ENCODE measurements at regions not wholly inside any gene's neighbourhood (a gene's known extent, or its start where the extent isn't known, plus 50 kb on each side); places are given as distances from the start of the nearest gene placed in this dataset.
"Not testable (repeated sequence)": the region's sequence is repeated elsewhere in the genome, so short reads cannot be mapped to it uniquely, and the experiment has no call there.

DNA sequence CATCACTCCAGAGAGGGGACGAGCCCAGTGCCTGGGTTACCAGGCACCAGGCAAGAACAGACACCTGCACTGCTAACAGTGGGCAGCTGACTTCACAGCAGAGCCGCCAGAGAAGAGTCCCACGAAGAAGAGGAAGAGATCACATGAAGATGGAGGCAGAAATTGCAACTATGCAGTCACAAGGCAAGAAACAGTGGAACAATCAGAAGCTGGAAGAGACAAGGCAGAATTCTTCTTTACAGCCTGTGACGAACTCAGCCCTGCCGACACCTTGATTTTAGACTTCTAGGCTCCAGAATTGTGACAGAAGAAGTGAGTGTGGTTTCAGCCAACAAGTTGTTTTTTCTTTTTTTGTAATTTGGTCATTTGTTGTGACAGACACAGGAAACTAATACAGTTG, 59.2 kb downstream of the IL12A start:
- DNase-seq: no peak

DNA sequence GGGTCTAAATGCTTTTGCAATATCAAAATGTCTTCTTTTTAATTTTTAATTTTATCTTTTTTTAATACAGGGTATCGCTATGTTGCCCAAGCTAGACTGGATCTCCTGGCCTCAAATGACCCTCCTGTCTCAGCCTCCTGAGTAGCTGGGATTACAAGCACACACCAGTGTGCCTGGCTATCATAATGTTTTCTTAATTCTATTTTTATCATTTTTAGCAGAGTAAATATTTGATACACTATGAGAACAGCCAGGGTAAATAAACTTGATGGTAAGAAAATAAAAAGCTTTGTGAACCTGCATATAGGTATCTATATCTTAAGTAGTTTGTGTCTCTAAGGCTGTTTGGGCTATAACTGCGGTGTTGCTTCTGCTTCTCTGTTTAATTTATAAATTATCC, 60.4 kb downstream of the IL12A start:
- no peak for DNase-seq

DNA sequence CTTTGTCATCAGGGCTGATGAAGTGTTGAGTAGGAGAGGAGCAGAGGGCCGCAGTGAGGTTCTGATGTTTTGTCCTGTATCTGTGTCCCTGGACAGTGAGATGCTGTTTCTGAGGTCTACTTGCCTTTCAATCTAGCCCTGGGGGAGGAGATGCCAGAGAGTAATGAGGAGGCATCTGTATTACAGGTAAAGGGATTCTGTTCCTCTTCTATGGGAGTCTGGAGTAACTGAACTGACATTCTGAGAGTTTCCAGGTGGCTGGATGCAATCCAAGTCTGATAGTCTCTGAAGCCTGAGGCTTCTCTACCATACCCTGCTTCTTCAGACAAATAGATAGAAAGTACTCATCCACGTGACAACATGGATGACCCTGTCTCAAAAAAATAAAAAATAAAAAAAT, 60.9 kb downstream of the IL12A start:
- no peak for DNase-seq

DNA sequence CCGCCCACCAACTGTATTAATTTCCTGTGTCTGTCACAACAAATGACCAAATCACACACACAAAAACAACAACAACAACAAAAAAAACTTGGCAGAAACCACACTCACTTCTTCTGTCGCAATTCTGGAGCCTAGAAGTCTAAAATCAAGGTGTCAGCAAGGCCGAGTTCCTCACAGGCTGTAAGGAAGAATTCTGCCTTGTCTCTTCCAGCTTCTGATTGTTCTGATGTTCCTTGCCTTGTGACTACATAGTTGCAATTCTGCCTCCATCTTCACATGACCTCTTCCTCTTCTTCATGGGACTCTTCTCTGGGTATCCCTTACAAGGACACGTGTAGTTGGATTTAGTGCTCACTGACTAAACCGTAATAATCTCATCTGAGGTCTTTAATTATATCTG, 61.4 kb downstream of the IL12A start:
- no peak for DNase-seq

DNA sequence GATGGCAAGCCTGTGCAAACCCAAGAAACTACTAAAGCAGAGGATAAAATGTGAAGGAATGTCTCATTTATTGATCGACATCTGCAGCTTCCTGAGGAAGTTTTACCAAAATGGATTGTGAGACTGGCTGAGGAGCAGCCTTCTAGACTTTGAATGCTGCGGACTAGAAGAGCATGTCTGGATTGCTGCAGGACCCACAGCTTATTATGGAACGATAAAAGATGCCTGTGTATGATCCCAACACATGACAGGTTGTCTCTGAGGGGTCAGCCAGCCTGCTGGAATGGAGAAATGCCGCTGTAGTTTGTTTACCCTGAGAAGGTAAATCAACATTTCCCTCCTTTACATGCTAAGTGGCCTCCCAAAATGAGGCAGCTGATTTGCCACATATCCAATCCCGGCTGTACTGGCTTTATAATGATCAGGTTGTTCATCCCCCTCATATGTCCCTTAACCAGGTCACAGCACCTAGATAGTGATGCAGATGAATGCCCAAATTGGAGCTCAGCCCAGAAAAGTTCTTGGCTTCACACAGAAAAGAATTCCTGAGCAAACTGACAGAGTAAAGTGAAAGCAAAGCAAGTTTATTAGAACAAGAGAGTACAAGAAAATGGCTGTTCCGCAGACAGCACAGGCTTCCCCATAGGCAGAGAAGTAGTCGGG, 63.9 kb downstream of the IL12A start:
- DNase-seq: no peak

DNA sequence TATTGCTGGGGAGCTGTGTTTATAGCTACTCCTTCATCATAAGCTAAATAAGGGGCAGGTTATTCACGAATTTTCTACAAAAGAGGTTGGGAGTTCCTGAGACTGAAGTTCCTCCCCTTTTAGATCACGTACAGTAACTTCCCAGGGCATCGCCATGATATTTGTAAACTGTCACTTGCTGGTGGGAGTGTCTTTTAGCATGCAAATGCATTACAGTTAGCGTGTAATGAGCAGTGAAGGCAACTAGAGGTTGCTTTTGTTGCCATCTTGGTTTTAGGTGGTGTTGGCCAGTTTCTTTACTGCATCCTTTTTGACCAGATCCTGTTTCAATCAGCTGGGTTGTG, 64.4 kb downstream of the IL12A start:
- DNase-seq: no peak

DNA sequence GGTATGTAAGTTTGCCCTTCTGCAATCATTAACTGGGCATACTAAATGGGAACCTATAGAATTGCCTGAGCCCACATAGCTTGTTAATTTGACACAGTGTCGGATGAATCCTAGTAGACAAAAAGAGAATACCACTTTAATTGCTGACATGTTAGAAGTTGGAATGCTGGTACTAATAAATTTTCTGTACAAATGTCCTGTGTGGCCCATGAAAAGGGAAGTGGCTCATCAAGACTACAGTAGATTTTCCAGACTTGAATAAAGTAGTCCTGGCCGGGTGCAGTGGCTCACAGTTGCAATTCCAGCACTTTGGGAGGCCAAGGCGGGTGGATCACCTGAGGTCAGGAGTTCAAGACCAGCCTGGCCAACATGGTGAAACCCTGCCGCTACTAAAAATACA, 66.2 kb downstream of the IL12A start:
- not testable (repeated sequence) for DNase-seq

DNA sequence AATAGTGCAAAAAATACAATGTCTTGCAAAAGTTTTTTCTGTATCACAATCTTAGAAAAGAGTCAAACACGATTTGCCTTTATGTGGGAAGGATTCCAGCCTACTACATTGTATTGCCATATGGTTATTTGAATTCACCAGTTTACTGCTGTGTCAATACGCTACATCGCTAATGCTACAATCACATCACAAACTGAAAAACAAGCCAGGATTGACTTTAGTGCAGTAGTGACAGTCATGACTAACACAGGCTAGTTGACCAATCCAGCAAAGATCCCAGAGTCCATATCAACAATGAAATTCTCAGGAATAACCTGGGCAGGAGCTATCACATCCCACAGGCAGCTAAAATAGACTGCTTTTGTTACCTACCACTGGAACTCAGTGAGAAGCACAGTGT, 67.0 kb downstream of the IL12A start:
- no peak for DNase-seq

DNA sequence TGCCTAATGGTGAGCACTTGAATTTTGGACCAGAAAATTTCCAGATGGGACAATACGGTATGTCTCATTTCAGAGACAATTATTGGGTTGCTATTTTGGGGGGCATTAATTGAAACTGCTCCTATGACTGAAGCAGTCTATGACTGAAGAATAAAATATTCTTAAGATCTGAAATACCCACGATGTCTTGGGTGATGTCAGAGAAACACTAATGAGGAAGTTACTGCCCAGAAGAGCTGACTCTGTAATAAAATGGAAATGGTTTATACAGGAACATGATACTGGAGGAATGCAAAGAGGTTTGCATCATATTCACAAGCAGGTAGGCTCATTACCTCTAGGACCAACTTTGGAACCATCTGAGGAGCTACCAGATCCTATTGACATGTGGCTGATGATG, 68.7 kb downstream of the IL12A start:
- DNase-seq: no peak

DNA sequence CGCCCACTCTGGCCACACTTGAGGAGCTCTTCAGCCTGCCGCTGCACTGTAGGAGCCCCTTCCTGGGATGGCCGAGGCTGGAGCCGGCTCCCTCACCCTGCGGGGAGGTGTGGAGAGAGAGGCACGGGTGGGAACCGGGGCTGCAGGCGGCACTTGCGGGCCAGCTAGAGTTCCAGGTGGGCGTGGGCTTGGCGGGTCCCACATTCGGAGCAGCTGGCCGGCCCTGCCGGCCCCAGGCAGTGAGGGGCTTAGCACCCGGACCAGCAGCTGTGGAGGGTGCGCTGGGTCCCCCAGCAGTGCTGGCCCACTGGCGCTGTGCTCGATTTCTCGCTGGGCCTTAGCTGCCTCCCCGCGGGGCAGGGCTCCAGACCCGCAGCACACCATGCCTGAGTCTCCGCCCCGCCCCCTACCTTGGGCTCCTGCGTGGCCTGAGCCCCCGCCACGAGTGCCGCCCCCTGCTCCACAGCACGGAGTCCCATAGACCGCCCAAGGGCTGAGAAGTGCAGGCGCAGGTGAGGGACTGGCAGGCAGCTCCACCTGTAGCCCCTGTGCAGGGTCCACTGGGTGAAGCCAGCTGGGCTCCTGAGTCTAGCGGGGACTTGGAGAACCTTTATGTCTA, 71.9 kb downstream of the IL12A start:
- DNase-seq: no peak

DNA sequence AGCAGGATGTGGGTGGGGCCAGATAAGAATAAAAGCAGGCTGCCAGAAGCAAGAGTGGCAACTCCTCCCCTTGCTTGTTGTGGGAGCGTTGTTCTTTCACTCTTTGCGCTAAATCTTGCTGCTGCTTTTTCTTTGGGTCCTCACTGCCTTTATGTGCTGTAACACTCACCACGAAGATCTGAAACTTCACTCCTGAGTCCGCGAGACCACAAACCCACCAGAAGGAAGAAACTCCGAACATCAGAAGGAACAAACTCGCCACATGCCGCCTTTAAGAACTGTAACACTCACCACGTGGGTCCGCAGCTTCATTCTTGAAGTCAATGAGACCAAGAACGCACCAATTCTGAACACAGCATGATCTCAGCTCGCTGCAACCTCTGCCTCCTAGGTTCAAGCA, 72.9 kb downstream of the IL12A start:
- DNase-seq: no peak

DNA sequence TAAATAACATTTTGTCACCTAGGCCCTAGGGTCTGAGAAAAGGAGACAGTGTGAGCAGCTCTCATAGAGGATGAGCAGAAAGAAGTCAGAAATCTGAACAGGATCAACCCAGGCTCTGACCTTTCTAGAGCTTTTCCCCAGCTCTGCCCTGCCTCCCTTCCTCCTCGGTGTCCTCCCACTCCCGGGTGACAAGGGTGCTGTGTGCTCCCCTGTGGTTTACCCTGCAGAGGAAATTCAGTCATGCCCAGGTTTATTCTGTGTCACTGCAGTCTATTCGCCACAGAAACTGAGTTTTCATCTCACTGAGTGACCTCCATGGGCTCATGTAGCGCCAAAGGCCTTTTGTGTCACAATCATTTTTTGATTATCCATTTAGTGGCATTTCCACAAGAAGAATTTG, 76.6 kb downstream of the IL12A start:
- no peak for DNase-seq

DNA sequence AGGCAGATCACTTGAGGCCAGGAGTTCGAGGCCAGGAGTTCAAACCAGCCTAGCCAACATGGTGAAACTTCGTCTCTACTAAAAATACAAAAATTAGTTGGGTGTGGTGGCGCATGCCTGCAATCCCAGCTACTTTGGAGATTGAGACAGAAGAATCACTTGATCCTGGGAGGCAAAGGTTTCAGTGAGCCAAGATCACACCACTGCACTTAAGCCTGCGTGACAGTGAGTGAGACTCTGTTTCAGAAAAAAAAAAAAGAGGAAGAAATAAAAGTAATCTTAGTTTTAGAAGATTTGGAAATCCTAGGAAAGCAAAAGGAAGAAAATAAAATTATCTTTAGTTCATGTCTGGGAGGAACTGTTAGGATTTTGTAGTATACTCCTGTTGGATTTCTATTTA, 77.2 kb downstream of the IL12A start:
- DNase-seq: no peak

DNA sequence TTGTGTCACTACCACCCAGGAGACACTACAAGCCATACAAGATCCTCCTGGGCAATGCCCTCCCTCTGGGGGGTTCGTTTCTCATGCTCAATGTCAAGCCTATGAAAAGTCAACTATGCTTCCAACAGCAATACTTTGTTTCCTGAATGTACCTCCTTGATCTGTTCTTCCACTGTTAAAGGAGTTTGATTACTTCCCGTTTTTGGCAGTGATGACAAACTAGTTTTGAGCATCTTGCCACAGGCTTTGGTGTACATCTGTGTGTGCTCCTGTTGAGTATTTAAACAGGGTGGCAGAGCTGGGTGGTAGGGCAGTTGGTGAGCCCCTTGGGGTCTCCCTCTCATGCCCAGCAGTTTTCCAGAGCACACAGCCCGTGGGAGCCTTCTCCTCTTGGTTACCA, 81.4 kb downstream of the IL12A start:
- DNase-seq: no peak

DNA sequence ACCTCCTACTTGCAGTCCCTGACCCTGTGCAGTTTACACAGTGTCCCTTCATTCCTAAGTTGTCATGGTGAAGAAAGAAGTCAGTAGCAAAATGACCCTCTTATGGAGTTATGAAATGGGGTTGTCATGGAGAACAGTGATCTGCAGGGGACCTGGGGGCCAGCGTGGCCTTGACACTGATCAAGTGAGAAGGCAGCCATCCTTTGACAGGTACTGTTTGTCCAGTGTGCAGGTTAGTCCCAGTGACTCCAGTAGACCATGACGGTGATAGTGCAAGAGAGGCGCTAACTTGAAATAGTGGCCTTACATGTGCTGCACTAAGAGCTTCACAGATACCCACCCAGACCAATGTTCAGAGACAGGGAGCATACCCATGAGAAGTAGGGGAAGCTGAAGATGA, 87.9 kb downstream of the IL12A start:
- DNase-seq: no peak

DNA sequence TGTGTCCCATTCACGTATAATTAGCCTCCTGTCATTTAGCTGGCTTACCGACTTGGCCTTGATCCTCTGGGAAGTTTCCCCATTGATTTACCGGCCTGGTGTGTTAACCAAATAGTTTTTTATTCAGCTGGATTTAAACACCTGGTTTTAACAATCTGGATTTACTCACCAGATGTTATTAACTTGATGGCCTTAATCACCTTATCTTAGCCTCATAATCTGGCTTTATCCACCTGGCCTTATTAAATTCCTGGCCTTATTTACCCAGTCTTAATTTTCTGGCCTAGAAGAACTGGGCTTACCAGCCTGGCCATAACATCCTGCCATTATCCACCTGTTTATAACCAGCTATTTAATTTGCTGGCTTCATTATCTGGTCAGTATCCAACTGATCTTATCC, 89.9 kb downstream of the IL12A start:
- no peak for DNase-seq

DNA sequence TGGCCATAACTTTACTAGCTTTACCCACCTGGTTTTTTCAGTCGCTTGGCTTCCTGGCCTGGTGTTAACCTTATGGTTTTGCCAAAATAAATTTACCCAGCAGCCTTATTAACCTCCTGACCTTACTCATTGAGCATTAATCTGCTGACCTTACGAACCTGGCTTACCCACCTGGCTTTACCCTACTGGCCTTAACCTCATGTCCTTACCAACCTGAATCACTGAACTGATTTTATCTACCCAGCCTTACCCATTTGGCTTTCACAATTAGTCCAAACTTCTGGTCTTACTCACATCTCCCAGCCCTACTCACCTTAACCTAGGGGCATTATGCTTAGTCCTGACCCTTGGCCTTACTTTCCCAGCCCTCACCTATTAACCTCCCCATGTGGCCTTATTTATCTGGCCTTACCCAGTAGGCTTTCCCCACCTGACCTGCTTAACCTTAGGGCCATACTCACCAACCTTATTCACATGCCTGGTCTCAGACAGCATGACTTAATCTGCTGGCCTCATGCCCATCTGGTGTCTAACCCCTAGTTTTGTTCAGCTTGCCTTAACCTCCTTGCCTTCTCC, 93.4 kb downstream of the IL12A start:
- DNase-seq: no peak

DNA sequence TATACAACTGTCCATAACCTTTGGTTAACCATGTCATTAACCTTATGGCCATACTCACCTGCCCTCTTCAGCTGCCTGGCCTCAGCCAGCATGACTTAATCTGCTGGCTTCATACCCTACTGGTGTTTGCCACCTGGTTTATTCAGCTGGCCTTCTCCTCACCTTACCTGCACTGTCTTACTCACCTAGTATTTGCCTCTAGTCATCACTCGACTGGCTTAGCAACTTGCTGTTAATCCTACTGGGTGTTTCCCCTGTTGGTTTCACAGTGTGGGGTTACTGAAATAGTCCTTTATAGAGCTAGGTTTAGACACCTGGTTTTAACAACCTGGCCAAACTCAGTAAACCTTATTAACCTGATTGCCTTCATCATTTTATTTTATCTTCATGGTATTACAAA, 96.4 kb downstream of the IL12A start:
- no peak for DNase-seq

DNA sequence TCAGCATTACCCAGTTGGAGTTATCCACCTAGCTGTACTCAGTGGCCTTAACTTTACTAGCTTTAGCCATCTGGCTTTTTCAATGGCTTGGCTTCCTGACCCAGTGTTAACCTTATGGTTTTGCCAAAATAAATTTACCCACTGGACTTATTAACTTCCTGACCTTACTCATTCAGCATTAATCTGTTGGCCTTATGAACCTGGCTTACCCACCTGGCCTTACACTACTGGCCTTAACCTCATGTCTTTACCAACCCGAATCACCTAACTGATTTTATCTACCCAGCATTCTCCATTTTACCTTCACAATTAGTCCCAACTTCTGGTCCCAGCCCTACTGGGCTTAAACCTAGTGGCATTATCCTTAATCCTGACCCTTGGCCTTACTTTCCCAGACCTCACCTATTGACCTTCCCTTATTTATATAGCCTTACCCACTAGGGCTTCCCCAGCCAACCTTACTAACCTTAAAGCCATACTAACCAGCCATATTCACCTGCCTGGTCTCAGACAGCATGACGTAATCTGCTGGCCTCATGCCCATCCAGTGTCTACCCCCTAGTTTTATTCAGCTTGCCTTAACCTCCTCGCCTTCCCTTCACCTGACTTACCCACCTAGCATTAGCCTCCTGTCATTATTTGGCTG, 100.0 kb downstream of the IL12A start:
- no peak for DNase-seq

DNA sequence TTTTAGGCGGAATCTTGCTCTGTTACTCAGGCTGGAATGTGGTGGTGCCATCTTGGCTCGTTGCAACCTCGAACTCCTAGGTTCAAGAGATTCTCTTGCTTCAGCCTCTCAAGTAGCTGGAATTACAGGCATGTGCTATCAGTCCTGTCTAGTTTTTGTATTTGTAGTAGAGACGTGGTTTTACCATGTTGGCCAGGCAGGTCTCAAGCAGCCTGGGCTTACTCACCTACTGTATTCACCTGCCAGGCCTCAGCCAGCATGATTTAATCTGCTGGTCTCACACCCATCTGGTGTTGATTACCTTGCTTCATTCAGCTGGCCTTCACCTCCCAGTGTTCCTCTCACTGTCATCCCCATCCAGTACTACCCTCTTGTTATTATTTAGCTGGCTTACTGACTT, 102.0 kb downstream of the IL12A start:
- DNase-seq: no peak

DNA sequence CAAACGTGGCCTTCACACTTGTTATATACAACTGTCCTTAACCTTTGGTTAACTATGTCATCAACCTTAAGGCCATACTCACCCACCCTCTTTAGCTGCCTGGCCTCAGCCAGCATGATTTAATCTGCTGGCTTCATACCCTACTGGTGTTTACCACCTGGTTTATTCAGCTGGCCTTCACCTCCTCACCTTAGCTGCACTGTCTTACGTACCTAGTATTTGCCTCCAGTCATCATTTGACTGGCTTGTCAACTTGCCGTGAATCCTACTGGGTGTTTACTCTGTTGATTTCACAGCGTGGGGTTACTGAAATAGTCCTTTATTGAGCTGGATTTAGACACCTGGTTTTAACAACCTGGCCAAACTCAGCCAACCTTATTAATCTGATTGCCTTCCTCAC, 102.8 kb downstream of the IL12A start:
- DNase-seq: no peak

DNA sequence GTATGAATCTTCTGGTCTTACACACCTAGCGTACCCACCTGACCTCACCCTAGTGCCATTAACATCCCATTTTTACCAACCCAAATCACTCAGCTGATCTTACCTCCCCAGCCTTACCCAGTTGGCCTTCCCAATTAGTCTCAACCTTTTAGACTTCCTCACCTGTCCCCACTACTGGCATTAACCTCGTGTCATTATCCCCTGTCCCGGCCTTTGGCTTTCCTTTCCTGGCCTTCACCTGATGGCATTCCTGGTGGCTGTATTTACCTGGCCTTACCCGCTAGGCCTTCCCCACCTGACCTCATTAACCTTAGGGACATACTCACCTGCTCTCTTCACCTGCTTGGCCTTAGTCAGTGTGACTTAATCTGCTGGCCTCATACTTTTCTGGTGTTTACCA, 104.1 kb downstream of the IL12A start:
- DNase-seq: no peak

DNA sequence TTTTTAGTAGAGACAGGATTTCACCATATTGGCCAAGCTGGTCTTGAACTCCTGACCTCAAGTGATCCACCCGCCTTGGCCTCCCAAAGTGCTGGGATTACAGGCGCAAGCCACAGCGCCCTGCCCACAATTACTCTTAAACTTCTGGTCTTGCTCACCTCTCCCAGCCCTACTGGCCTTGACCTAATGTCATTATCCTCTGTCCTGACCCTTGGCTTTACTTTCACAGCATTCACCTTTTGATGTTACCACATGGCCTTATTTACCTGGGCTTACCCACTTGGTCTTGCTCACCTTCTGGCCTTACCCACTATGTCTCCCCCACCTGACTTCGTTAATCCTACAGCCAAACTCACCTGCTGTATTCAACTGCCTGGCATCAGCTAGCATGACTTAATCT, 105.9 kb downstream of the IL12A start:
- no peak for DNase-seq

DNA sequence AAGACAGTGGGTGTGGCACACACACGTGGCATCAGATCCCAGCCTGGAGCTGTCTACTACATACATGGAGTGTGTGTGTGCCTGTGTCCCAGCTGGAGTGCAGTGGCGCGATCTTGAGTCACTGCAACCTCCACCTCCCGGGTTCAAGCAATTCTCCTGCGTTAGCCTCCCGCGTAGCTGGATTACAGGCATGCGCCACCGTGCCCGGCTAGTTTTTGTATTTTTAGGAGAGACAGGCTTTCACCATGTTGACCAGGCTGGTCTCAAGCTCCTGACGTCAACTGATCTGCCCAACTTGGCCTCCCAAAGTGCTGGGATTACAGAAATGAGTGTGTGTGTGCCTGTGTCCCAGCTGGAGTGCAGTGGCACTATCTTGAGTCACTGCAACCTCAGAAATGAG, 108.8 kb downstream of the IL12A start:
- no peak for DNase-seq

All from left hindlimb (tissue), 1 donor.